HL-60 (cell line): ENCODE measurements at regions not wholly inside any gene's neighbourhood (a gene's known extent, or its start where the extent isn't known, plus 50 kb on each side); places are given as distances from the start of the nearest gene placed in this dataset.

Source experiments
- DNase-seq, 2 experiments: peaks; one replicate each; pipeline ENCODE4 v3.0.0-alpha.2; 2010 to 2020; ENCODE audit warnings: low read depth in 1 of 2, low spot score in 1 of 2
- H3K27ac ChIP-seq: fragments of 250-450 bp; sonication (Bioruptor Pico); replicated peaks from 2 replicates; pipeline ENCODE4 v1.5.1; 2020; ENCODE audit warnings: mild to moderate bottlenecking, moderate library complexity
- H3K27me3 ChIP-seq: fragments of 250-450 bp; sonication (Bioruptor Pico); 2 replicates; pipeline ENCODE4 v1.5.1; 2021; ENCODE audit warnings: mild to moderate bottlenecking, moderate library complexity; ENCODE audit not compliant: insufficient read depth, poor library complexity, severe bottlenecking
- H3K4me3 ChIP-seq: replicated peaks from 2 replicates; pipeline ENCODE4 v1.5.1; 2011; ENCODE audit warnings: mild to moderate bottlenecking, control low read depth, low read length; ENCODE audit not compliant: insufficient read depth
- GABPA ChIP-seq: IDR thresholded peaks from 2 replicates; pipeline ENCODE4 v1.6.1; 2012; ENCODE audit warnings: low read depth
- POLR2AphosphoS5 ChIP-seq: IDR thresholded peaks from 2 replicates; pipeline ENCODE4 v1.6.1; 2012; ENCODE audit warnings: low read depth
- SPI1 ChIP-seq: IDR thresholded peaks from 2 replicates; pipeline ENCODE4 v1.6.1; 2012; ENCODE audit warnings: low read depth, mild to moderate bottlenecking, borderline replicate concordance
- TF ChIP-seq, protein P1 (sequence below): IDR thresholded peaks from one replicate; pipeline ENCODE4 v1.5.1; 2011; ENCODE audit warnings: low read length, control low read depth, inconsistent platforms; ENCODE audit not compliant: insufficient read depth
- TF ChIP-seq, protein P2 (sequence below): IDR thresholded peaks from 2 replicates; pipeline ENCODE4 v1.6.1; 2012; ENCODE audit warnings: low read depth; ENCODE audit not compliant: insufficient replicate concordance

DNA sequence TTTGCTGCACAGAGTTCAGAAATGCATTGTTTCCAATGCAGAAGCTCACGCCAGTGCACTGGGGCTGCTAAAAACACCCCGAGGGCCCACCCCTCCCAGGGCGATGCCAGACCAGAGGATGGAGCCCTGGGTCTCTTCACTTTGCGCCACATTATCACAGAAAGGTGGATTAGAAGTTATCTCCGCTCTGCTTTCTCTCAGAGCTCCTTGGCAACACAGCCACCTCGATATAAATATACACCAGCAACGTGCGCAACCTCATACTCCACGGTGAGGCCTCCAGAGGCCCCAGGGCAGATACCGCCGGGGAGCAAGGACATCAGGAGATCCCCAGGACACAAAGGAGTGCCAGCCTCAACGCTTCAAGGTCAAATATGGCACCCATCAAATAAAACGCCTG is 121.0 kb upstream of the TBX20 start:
- no peak for DNase-seq
- Histone ChIP-seq H3K27me3 (no peaks in the 10 kb centered on the region), H3K4me3 (no peak overlapping the region), H3K27ac (no peak overlapping the region)
- TF ChIP-seq POLR2AphosphoS5 (no peak), SPI1 (no peak), GABPA (no peak)
- TF ChIP-seq, protein P1, sequence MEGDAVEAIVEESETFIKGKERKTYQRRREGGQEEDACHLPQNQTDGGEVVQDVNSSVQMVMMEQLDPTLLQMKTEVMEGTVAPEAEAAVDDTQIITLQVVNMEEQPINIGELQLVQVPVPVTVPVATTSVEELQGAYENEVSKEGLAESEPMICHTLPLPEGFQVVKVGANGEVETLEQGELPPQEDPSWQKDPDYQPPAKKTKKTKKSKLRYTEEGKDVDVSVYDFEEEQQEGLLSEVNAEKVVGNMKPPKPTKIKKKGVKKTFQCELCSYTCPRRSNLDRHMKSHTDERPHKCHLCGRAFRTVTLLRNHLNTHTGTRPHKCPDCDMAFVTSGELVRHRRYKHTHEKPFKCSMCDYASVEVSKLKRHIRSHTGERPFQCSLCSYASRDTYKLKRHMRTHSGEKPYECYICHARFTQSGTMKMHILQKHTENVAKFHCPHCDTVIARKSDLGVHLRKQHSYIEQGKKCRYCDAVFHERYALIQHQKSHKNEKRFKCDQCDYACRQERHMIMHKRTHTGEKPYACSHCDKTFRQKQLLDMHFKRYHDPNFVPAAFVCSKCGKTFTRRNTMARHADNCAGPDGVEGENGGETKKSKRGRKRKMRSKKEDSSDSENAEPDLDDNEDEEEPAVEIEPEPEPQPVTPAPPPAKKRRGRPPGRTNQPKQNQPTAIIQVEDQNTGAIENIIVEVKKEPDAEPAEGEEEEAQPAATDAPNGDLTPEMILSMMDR = no peak
- TF ChIP-seq, protein P2, sequence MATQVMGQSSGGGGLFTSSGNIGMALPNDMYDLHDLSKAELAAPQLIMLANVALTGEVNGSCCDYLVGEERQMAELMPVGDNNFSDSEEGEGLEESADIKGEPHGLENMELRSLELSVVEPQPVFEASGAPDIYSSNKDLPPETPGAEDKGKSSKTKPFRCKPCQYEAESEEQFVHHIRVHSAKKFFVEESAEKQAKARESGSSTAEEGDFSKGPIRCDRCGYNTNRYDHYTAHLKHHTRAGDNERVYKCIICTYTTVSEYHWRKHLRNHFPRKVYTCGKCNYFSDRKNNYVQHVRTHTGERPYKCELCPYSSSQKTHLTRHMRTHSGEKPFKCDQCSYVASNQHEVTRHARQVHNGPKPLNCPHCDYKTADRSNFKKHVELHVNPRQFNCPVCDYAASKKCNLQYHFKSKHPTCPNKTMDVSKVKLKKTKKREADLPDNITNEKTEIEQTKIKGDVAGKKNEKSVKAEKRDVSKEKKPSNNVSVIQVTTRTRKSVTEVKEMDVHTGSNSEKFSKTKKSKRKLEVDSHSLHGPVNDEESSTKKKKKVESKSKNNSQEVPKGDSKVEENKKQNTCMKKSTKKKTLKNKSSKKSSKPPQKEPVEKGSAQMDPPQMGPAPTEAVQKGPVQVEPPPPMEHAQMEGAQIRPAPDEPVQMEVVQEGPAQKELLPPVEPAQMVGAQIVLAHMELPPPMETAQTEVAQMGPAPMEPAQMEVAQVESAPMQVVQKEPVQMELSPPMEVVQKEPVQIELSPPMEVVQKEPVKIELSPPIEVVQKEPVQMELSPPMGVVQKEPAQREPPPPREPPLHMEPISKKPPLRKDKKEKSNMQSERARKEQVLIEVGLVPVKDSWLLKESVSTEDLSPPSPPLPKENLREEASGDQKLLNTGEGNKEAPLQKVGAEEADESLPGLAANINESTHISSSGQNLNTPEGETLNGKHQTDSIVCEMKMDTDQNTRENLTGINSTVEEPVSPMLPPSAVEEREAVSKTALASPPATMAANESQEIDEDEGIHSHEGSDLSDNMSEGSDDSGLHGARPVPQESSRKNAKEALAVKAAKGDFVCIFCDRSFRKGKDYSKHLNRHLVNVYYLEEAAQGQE = no peak

DNA sequence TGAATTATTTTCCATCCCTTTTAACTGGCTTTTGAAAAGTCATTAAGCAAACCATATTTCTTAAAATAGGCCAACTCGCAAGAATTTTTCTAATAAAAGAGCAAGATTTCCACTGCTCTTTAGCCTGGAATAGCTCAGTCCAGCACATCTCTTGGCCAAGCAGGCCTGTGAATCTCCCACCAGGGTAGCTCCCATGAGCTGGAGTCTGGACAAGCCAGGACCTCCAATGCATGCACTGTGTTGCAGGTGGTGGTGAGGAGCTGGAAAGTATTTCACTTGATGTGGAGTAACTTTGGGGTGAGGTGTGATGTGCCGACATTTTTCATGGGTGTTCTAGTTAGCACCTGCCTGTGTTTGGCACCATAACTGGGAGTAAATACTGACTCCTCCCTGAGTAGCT is 117.3 kb upstream of the TBX20 start:
- Histone ChIP-seq H3K4me3 (no peak overlapping the region), H3K27ac (no peak overlapping the region), H3K27me3 (no peaks in the 10 kb centered on the region)
- TF ChIP-seq GABPA = no peak
- DNase-seq = no peak

DNA sequence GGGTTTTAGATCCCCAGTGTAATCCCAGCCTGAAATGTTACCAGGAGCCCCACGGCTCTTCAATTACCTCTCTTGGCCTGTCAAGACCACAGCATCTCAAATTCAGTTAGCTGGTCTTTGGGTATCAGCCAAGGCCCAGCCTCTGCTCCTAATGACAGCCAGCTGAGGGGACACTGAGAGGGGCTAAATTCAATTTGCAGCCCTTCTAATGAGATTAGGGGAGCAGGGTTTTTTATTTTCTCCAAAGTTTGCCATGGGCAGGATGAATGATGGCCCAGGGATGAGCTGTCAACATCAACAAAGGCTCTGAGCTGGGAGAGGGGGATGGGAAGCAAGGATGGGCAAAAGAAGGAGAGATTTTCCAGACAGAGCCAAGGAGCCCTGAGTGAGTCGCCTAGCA is 116.8 kb upstream of the TBX20 start:
- TF ChIP-seq GABPA (no peak), POLR2AphosphoS5 (no peak), SPI1 (no peak)
- TF ChIP-seq, protein P1 = no peak
- TF ChIP-seq, protein P2 = no peak
- Histone ChIP-seq H3K27me3 (no peaks in the 10 kb centered on the region), H3K27ac (no peak overlapping the region), H3K4me3 (no peak overlapping the region)
- DNase-seq = no peak

DNA sequence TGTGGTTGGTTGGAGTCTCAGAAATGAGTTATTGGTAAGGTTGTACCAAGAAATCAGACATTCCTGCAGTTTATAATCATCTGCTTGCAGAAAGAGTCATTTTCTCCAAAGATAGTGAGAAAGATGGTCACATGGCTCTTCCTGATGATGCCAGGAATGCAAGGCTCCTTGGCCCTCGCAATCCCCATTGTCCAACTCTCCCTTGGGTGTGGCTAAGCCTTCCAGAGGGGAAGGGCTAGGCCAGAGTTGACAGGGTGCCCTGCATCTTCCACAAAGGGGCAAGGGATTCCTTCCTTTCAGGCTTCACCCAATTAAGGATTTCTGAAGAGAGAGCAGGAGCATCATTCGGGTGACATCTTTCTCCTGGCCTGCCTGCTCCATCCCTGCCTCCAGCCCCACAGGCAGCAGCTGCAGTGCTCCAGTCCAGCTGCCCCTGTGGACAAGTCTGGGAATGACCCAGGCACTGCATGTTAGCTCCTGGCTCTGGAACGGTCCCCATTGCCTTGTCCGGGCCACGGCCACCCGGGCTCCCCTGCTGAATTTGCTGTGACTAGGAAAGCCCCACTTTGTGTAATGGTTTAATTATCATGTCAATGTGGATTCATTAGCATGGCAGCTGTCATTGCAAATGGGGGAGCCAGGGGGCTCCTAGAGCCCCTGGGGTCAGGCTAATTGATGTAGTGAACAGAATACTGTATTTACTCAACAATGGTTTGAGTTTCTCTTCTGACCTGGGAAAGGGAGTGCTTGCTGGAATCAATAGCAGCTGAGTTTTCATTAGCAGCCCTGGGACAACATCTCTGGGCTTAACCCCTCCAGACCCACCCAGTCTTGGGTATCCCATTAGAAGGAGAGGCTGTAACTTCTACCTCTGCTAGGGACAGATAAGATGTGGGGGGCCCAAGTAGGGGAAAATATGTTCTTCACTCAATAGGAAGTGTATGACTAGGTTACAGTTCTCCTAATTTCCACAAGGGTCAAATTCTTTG is 112.6 kb upstream of the TBX20 start:
- no peak overlapping the region for H3K27ac ChIP-seq
- no peaks in the 10 kb centered on the region for H3K27me3 ChIP-seq
- DNase-seq = no peak
- H3K4me3 ChIP-seq = no peak overlapping the region
- no peak for TF ChIP-seq SPI1
- TF ChIP-seq, protein P1 = no peak
- no peak for TF ChIP-seq GABPA
- no peak for TF ChIP-seq POLR2AphosphoS5
- TF ChIP-seq, protein P2 = no peak
